IMR-90 (cell line): ENCODE measurements at regions not wholly inside any gene's neighbourhood (a gene's known extent, or its start where the extent isn't known, plus 50 kb on each side); places are given as distances from the start of the nearest gene placed in this dataset.

Source experiments
- ATAC-seq: fragments of 200-7000 bp; cut with Tn5 transposase; 2 replicates; pipeline ENCODE4 v1.9.1; 2020; ENCODE audit warnings: low read depth, mild to moderate bottlenecking, moderate library complexity
- BruUV-seq: library from RNA; stranded (reverse); fragments of 400-500 nt; replicated peaks from 2 replicates; lab custom pipeline; 2021; lab: Mats Ljungman, UMichigan
- CTCF ChIA-PET: fragments of 300-600 bp; formaldehyde crosslinking; extraction: SDS; loops from one replicate; lab custom pipeline; 2021; ENCODE audit warnings: antibody characterized with exemption; lab: Yijun Ruan, JAX
- POLR2A ChIA-PET: fragments of 300-600 bp; sonication (Branson Sonifier 250); formaldehyde crosslinking; loops from one replicate; lab custom pipeline; 2022; ENCODE audit warnings: antibody characterized with exemption; ENCODE audit not compliant: unreplicated experiment; lab: Charles Lee
- DNase-seq: peaks from one replicate; pipeline ENCODE4 v3.0.0; 2013
- H2AFZ ChIP-seq: replicated peaks from 2 replicates; pipeline ENCODE3; 2013; ENCODE audit warnings: low read length, mild to moderate bottlenecking; ENCODE audit not compliant: poor library complexity
- H2AK5ac ChIP-seq: 2 replicates; pipeline ENCODE4 v1.6.1; 2013; ENCODE audit warnings: low read depth, low read length, inconsistent platforms
- H2AK9ac ChIP-seq: replicated peaks from 2 replicates; pipeline ENCODE3; 2013; ENCODE audit warnings: mild to moderate bottlenecking, low read depth, low read length, moderate library complexity; ENCODE audit not compliant: poor library complexity
- H2BK120ac ChIP-seq: 2 replicates; pipeline ENCODE4 v1.6.1; 2013; ENCODE audit warnings: low read depth, low read length, inconsistent platforms
- H2BK15ac ChIP-seq: 3 replicates; pipeline ENCODE4 v1.6.1; 2013; ENCODE audit warnings: low read depth, low read length, inconsistent platforms
- H2BK20ac ChIP-seq: 2 replicates; pipeline ENCODE4 v1.6.1; 2013; ENCODE audit warnings: low read depth, mild to moderate bottlenecking, inconsistent platforms, low read length, moderate library complexity
- H2BK5ac ChIP-seq: 2 replicates; pipeline ENCODE4 v1.6.1; 2013; ENCODE audit warnings: mild to moderate bottlenecking, low read depth, low read length, inconsistent platforms; ENCODE audit not compliant: poor library complexity, severe bottlenecking
- H3K14ac ChIP-seq: replicated peaks from 2 replicates; pipeline ENCODE4 v1.6.1; 2013; ENCODE audit warnings: low read depth, low read length, inconsistent platforms
- H3K18ac ChIP-seq: 2 replicates; pipeline ENCODE4 v1.6.1; 2013; ENCODE audit warnings: low read depth, low read length, control low read depth
- H3K23ac ChIP-seq: 2 replicates; pipeline ENCODE4 v1.6.1; 2013; ENCODE audit warnings: low read depth, low read length, inconsistent platforms
- H3K27ac ChIP-seq: 2 replicates; pipeline ENCODE4 v1.5.1; 2013; ENCODE audit warnings: mild to moderate bottlenecking, control low read depth, low read length; ENCODE audit not compliant: insufficient read depth
- H3K27me3 ChIP-seq: 2 replicates; pipeline ENCODE4 v1.6.1; 2013; ENCODE audit warnings: low read length; ENCODE audit not compliant: control insufficient read depth, insufficient read depth
- H3K36me3 ChIP-seq: 2 replicates; pipeline ENCODE4 v1.6.1; 2013; ENCODE audit warnings: low read length, mixed read lengths; ENCODE audit not compliant: control insufficient read depth, insufficient read depth
- H3K4ac ChIP-seq: 2 replicates; pipeline ENCODE4 v1.6.1; 2013; ENCODE audit warnings: low read depth, low read length, inconsistent platforms
- H3K4me1 ChIP-seq: 2 replicates; pipeline ENCODE4 v1.6.1; 2013; ENCODE audit warnings: low read length, mixed read lengths; ENCODE audit not compliant: control insufficient read depth, insufficient read depth
- H3K4me2 ChIP-seq: 2 replicates; pipeline ENCODE4 v1.6.1; 2013; ENCODE audit warnings: low read depth, mild to moderate bottlenecking, control low read depth, low read length, moderate library complexity
- H3K4me3 ChIP-seq: 2 replicates; pipeline ENCODE4 v1.5.1; 2013; ENCODE audit warnings: low read depth, mild to moderate bottlenecking, control low read depth, low read length, moderate library complexity; ENCODE audit not compliant: insufficient read depth
- H3K56ac ChIP-seq: 2 replicates; pipeline ENCODE4 v1.6.1; 2013; ENCODE audit warnings: low read length, inconsistent platforms; ENCODE audit not compliant: insufficient read depth; ENCODE audit errors: extremely low read depth
- H3K79me1 ChIP-seq, 2 experiments: 2 replicates each; pipeline ENCODE4 v1.6.1; 2013; ENCODE audit warnings: low read length in 2 of 2, inconsistent platforms in 1 of 2, low read depth in 1 of 2
- H3K9ac ChIP-seq: 2 replicates; pipeline ENCODE4 v1.6.1; 2013; ENCODE audit warnings: low read depth, low read length, control low read depth
- H3K9me1 ChIP-seq: 2 replicates; pipeline ENCODE4 v1.6.1; 2013; ENCODE audit warnings: low read length, inconsistent platforms; ENCODE audit not compliant: insufficient read depth
- H3K9me3 ChIP-seq: 2 replicates; pipeline ENCODE4 v1.6.1; 2013; ENCODE audit warnings: low read length; ENCODE audit not compliant: control insufficient read depth, insufficient read depth
- H4K20me1 ChIP-seq: 2 replicates; pipeline ENCODE4 v1.6.1; 2013; ENCODE audit warnings: low read length, inconsistent platforms; ENCODE audit not compliant: insufficient read depth
- H4K5ac ChIP-seq: 2 replicates; pipeline ENCODE4 v1.6.1; 2013; ENCODE audit warnings: mild to moderate bottlenecking, low read depth, low read length, control low read depth
- H4K8ac ChIP-seq, 2 experiments: 2 replicates each; pipeline ENCODE4 v1.6.1; 2013; ENCODE audit warnings: low read depth in 2 of 2, low read length in 2 of 2, control low read depth in 1 of 2, inconsistent platforms in 1 of 2
- H4K91ac ChIP-seq: 2 replicates; pipeline ENCODE4 v1.6.1; 2013; ENCODE audit warnings: low read depth, low read length, inconsistent platforms; ENCODE audit not compliant: insufficient read depth
- BHLHE40 ChIP-seq: fragments of 150-350 bp; IDR thresholded peaks from 2 replicates; pipeline ENCODE4 v1.6.1; 2016; ENCODE audit warnings: mild to moderate bottlenecking, low read depth, low read length
- CEBPB ChIP-seq: IDR thresholded peaks from 2 replicates; pipeline ENCODE4 v1.6.1; 2012; ENCODE audit warnings: low read depth, low read length, improper control_type of control experiment
- CHD1 ChIP-seq: IDR thresholded peaks from 2 replicates; pipeline ENCODE4 v1.6.1; 2012; ENCODE audit warnings: low read depth, low read length, improper control_type of control experiment
- CTCF ChIP-seq: conservative IDR thresholded peaks from 2 replicates; pipeline ENCODE4 v1.5.1; 2012; ENCODE audit warnings: mild to moderate bottlenecking, low read depth, low read length, improper control_type of control experiment
- FOS ChIP-seq: fragments of 150-350 bp; IDR thresholded peaks from 2 replicates; pipeline ENCODE4 v1.6.1; 2016; ENCODE audit warnings: low read depth, low read length
- MAFK ChIP-seq: IDR thresholded peaks from 2 replicates; pipeline ENCODE4 v1.6.1; 2012; ENCODE audit warnings: low read depth, low read length, improper control_type of control experiment
- RFX5 ChIP-seq: IDR thresholded peaks from 2 replicates; pipeline ENCODE4 v1.8.0; 2012; ENCODE audit warnings: low read depth, mild to moderate bottlenecking, low read length, moderate library complexity
- WGBS, 2 experiments: methylation state at CpG; one replicate each; pipeline versions ENCODE4 v1.1.5 to v1.1.7; 2013; ENCODE audit warnings: missing lambda C conversion rate in 2 of 2; ENCODE audit not compliant: insufficient read length in 1 of 2; ENCODE audit errors: extremely low coverage in 2 of 2; 5-methylcytosine and 5-hydroxymethylcytosine counted together
- dilution Hi-C: fragments of 300-500 bp; cut with HindIII; formaldehyde crosslinking; loops from one replicate; pipeline ENCODE4 v1.14.3; 2018; ENCODE audit warnings: low sequenced_read_pairs; ENCODE audit not compliant: unreplicated experiment
- in situ Hi-C: fragments of 300-500 bp; cut with MboI; formaldehyde crosslinking; loops from 3 replicates; pipeline ENCODE4 v1.14.3; 2019; ENCODE audit warnings: low sequenced_read_pairs, inconsistent platforms, mixed read lengths
- intact Hi-C: fragments of 100-400 bp; cut with micrococcal nuclease; formaldehyde crosslinking; loops from 2 replicates; pipeline ENCODE4 v1.10.0; 2022

GRCh38 chrX:121987163-121987562, 939.8 kb downstream of the GLUD2 start:
- no peaks in the 10 kb centered on the region for H3K4me1 ChIP-seq
- no peak overlapping the region for H2AK9ac ChIP-seq
- no peak overlapping the region for H3K23ac ChIP-seq
- no peak overlapping the region for H2BK120ac ChIP-seq
- ChIA-PET CTCF (no interaction called here), POLR2A (no interaction called here)
- no peaks in the 10 kb centered on the region for H3K27me3 ChIP-seq
- no peak overlapping the region for H4K5ac ChIP-seq
- H3K27ac ChIP-seq, result no peak overlapping the region
- in situ Hi-C loops (no loop called here), dilution Hi-C loops (no loop called here), intact Hi-C loops (no loop called here)
- H2AK5ac ChIP-seq, result no peak overlapping the region
- H3K4me2 ChIP-seq, result no peak overlapping the region
- TF ChIP-seq BHLHE40 (no peak), CHD1 (no peak), CTCF (no peak), MAFK (no peak), RFX5 (no peak), CEBPB (no peak), FOS (no peak)
- ATAC-seq, result no peak
- no peak overlapping the region for H2BK15ac ChIP-seq
- H2BK20ac ChIP-seq, result no peak overlapping the region
- no peak overlapping the region for H3K4ac ChIP-seq
- no peak overlapping the region for H2AFZ ChIP-seq
- no peak overlapping the region for H3K9ac ChIP-seq
- no peak overlapping the region for H3K14ac ChIP-seq
- no peak overlapping the region for H3K56ac ChIP-seq
- no peak overlapping the region for H4K8ac ChIP-seq
- H3K36me3 ChIP-seq, result no peaks in the 10 kb centered on the region
- no peak overlapping the region for H2BK5ac ChIP-seq
- H3K79me1 ChIP-seq, result no peaks in the 10 kb centered on the region
- no peaks in the 10 kb centered on the region for H4K20me1 ChIP-seq
- DNase-seq, result no peak
- no CpG with 5 or more reads among the region's 1 CpG for WGBS, 2 experiments
- BruUV-seq, result no TSS peak
- H3K9me1 ChIP-seq, result no peaks in the 10 kb centered on the region
- no peak overlapping the region for H3K18ac ChIP-seq
- no peaks in the 10 kb centered on the region for H3K9me3 ChIP-seq
- H4K91ac ChIP-seq, result no peak overlapping the region
- H3K4me3 ChIP-seq, result no peak overlapping the region
